ENCODE measurements at regions not wholly inside any gene's neighbourhood (a gene's known extent, or its start where the extent isn't known, plus 50 kb on each side); places are given as distances from the start of the nearest gene placed in this dataset.

DNA sequence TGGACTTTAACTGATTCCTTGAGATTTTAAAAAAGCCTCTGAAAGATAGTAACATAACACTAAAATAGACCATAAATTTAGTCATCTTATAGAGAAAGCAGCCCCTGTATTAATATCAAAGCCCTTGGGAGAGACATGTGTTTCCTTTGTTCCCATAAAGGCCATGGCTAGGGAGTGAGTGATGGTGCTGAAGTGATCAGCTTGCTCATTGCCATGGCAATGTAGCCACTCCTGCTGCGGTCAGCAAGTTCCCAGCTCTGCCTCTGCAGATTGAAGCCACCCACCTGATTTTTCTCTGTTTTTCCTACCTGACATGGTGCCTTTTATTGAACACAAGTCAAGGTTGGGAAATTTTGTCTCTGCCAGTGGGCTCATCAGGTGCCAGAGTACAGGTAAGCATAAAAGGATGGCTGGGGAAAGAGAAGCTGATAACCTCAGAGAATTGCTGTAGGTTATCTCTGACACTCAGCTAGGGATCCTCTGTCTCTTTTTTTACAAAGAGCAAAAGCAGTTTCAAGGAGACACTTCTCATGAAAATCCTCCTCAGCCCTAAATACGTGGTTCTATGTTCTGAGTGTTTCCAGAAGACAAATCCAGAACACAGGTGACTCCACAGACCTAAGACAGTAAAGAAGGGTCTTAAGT lies 296.3 kb upstream of the NMUR2 start:
- Histone ChIP-seq H3K9ac (ENCODE audit: extremely low read depth, low read length, poor library complexity, severe bottlenecking) (no peak overlapping the region), H3K27me3 (ENCODE audit: control insufficient read depth, insufficient read depth, low read length, poor library complexity, severe bottlenecking) (no peaks in the 10 kb centered on the region), H3K9me3 (ENCODE audit: control insufficient read depth, low read length) (peaks cover 29% of the 10 kb centered on the region), H3K4me3 (ENCODE audit: low read length) (no peak overlapping the region), H3K36me3 (ENCODE audit: control insufficient read depth, insufficient read depth, low read length) (no peaks in the 10 kb centered on the region), H3K27ac (ENCODE audit: low read depth, low read length) (no peak overlapping the region), H3K4me1 (ENCODE audit: control insufficient read depth, insufficient read depth, low read length) (no peaks in the 10 kb centered on the region)
- TF ChIP-seq, protein P1, sequence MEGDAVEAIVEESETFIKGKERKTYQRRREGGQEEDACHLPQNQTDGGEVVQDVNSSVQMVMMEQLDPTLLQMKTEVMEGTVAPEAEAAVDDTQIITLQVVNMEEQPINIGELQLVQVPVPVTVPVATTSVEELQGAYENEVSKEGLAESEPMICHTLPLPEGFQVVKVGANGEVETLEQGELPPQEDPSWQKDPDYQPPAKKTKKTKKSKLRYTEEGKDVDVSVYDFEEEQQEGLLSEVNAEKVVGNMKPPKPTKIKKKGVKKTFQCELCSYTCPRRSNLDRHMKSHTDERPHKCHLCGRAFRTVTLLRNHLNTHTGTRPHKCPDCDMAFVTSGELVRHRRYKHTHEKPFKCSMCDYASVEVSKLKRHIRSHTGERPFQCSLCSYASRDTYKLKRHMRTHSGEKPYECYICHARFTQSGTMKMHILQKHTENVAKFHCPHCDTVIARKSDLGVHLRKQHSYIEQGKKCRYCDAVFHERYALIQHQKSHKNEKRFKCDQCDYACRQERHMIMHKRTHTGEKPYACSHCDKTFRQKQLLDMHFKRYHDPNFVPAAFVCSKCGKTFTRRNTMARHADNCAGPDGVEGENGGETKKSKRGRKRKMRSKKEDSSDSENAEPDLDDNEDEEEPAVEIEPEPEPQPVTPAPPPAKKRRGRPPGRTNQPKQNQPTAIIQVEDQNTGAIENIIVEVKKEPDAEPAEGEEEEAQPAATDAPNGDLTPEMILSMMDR (conservative IDR thresholded peaks at IDR 0.05), result no peak
- no peak overlapping the region for H3K27ac Mint-ChIP-seq
- H3K27me3 Mint-ChIP-seq (ENCODE audit: insufficient read depth), result no peaks in the 10 kb centered on the region
- no peak overlapping the region for H3K4me3 Mint-ChIP-seq
- no peaks in the 10 kb centered on the region for H3K4me1 Mint-ChIP-seq
- peaks cover 33% of the 10 kb centered on the region for H3K9me3 Mint-ChIP-seq
- no peaks in the 10 kb centered on the region for H3K36me3 Mint-ChIP-seq (ENCODE audit: low read depth)
- DNase-seq, result no peak
- 80 to 91% methylated on average over 1 to 2 of the region's 2 CpGs for WGBS, 2 experiments (ENCODE audit: insufficient coverage in 1 of 2, insufficient read length in 1 of 2)

GRCh38 chr5:152704286-152704685 lies 299.2 kb upstream of the NMUR2 start:
- H3K27ac Mint-ChIP-seq, result no peak overlapping the region
- Histone ChIP-seq H3K9ac (ENCODE audit: extremely low read depth, low read length, poor library complexity, severe bottlenecking) (no peak overlapping the region), H3K27me3 (ENCODE audit: control insufficient read depth, insufficient read depth, low read length, poor library complexity, severe bottlenecking) (no peaks in the 10 kb centered on the region), H3K36me3 (ENCODE audit: control insufficient read depth, insufficient read depth, low read length) (no peaks in the 10 kb centered on the region), H3K4me3 (ENCODE audit: low read length) (no peak overlapping the region), H3K27ac (ENCODE audit: low read depth, low read length) (no peak overlapping the region), H3K4me1 (ENCODE audit: control insufficient read depth, insufficient read depth, low read length) (no peaks in the 10 kb centered on the region), H3K9me3 (ENCODE audit: control insufficient read depth, low read length) (peaks cover 38% of the 10 kb centered on the region)
- peaks cover 39% of the 10 kb centered on the region for H3K9me3 Mint-ChIP-seq
- TF ChIP-seq, protein P1 (conservative IDR thresholded peaks at IDR 0.05), result no peak
- DNase-seq, result no peak
- no peaks in the 10 kb centered on the region for H3K27me3 Mint-ChIP-seq (ENCODE audit: insufficient read depth)
- no peak overlapping the region for H3K4me3 Mint-ChIP-seq
- no peaks in the 10 kb centered on the region for H3K36me3 Mint-ChIP-seq (ENCODE audit: low read depth)
- 97 to 100% methylated on average over 1 of the region's 1 CpG for WGBS, 2 experiments (ENCODE audit: insufficient coverage in 1 of 2, insufficient read length in 1 of 2)
- no peaks in the 10 kb centered on the region for H3K4me1 Mint-ChIP-seq

DNA sequence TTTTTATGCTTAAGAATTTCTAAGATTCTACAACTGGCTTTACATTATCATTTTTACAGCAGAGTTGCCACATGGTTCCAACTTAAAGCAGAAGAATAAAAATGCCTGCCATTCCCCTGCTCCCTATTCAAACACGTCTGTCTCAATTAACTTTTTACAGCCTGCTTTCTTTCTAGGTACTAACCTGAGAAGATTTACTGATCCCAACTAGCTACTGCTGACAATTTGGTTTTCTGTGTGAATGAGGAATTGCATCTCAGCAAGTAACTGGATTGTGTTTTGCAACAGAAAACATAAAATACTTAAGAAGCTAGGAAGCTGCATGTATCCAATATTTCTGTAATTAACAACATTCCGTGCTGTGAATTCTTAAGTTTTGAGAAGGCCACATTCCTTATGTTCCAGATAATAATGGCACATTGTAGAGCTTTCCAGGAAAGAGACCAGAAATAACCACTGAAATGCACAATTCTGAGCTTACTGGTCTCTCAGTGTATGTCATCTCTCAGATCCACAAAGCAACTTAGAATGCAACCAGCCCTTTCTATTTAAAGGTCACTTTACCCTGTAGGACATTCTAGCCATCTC lies 306.8 kb upstream of the NMUR2 start:
- WGBS, 2 experiments (ENCODE audit: insufficient coverage in 1 of 2, insufficient read length in 1 of 2), result 90 to 100% methylated on average over 1 to 2 of the region's 2 CpGs
- no peak for DNase-seq
- Histone ChIP-seq H3K27me3 (ENCODE audit: control insufficient read depth, insufficient read depth, low read length, poor library complexity, severe bottlenecking) (no peaks in the 10 kb centered on the region), H3K27ac (ENCODE audit: low read depth, low read length) (no peak overlapping the region), H3K9ac (ENCODE audit: extremely low read depth, low read length, poor library complexity, severe bottlenecking) (no peak overlapping the region), H3K4me3 (ENCODE audit: low read length) (no peak overlapping the region), H3K4me1 (ENCODE audit: control insufficient read depth, insufficient read depth, low read length) (no peaks in the 10 kb centered on the region), H3K9me3 (ENCODE audit: control insufficient read depth, low read length) (peaks cover 7% of the 10 kb centered on the region), H3K36me3 (ENCODE audit: control insufficient read depth, insufficient read depth, low read length) (no peaks in the 10 kb centered on the region)
- TF ChIP-seq, protein P1 (conservative IDR thresholded peaks at IDR 0.05), result no peak
- no peaks in the 10 kb centered on the region for H3K27me3 Mint-ChIP-seq (ENCODE audit: insufficient read depth)
- H3K36me3 Mint-ChIP-seq (ENCODE audit: low read depth), result no peaks in the 10 kb centered on the region
- H3K27ac Mint-ChIP-seq, result no peak overlapping the region
- H3K9me3 Mint-ChIP-seq, result peaks cover 5% of the 10 kb centered on the region
- H3K4me1 Mint-ChIP-seq, result no peaks in the 10 kb centered on the region
- no peak overlapping the region for H3K4me3 Mint-ChIP-seq

Data from endodermal cell (in vitro differentiated cells).